Activated gamma-delta T cell treated with Interleukin-2 at 50 U/mL for 16 hours (primary cell): ENCODE measurements at regions not wholly inside any gene's neighbourhood (a gene's known extent, or its start where the extent isn't known, plus 50 kb on each side); places are given as distances from the start of the nearest gene placed in this dataset.

Source experiments
- DNase-seq: peaks from one replicate; pipeline ENCODE4 v3.0.0-alpha.2; 2020

DNA sequence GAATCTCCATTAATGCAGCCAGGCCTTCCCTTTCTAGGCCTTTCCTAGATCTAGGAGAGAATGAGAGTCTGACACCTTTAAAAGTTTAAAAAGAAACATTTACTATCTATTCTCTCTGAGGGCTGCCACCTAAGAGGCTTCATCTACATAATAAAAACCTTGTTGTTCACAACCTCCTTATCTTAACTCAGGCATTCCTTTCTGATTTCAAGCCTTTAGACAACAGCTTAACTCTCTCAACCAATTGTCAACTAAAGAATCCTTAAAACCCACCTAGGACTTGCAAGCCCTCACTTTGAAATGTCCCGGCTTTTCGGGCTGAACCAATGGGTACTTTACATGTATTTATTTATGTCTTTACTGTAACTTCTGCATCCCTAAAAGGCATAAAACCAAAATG is 64.3 kb upstream of the RET start:
- no peak for DNase-seq

DNA sequence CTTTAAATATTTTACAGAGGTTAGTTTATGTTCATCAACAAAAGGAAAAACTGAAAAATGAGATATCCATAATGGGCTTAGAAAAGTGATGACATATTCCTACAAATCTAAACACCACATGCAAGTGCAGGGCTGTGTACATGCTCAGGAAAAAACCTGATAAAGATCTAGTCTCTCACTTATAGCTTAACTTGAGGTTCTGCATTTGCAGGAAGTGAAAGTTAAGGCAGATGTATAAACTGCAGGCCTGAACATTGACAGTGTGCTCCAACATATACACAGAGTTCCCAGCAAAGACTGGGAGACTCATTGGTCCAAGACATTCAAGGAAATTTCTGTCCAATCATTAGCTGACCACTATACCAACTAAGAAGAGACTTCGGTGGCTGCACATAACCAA is 63.8 kb upstream of the RET start:
- DNase-seq = no peak

DNA sequence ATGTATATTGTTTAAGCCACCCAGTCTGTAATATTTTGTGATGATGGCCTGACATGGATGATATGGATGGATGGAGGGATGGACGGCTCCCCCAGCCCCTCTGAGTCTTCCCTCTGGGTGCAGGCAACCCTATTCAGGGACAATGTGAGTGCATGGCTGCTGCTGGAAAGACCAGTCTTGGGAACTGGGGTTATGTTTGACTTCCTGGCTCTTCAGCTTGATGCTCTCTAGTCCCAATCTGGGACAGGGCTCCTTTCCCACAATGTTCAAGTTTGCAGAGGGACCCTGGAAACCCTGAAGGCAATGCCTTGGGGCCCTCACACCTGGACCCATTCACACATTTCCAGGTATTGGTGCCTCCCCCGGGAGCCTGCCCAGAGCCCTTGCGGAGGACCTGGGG is 52.3 kb upstream of the RET start:
- no peak for DNase-seq

DNA sequence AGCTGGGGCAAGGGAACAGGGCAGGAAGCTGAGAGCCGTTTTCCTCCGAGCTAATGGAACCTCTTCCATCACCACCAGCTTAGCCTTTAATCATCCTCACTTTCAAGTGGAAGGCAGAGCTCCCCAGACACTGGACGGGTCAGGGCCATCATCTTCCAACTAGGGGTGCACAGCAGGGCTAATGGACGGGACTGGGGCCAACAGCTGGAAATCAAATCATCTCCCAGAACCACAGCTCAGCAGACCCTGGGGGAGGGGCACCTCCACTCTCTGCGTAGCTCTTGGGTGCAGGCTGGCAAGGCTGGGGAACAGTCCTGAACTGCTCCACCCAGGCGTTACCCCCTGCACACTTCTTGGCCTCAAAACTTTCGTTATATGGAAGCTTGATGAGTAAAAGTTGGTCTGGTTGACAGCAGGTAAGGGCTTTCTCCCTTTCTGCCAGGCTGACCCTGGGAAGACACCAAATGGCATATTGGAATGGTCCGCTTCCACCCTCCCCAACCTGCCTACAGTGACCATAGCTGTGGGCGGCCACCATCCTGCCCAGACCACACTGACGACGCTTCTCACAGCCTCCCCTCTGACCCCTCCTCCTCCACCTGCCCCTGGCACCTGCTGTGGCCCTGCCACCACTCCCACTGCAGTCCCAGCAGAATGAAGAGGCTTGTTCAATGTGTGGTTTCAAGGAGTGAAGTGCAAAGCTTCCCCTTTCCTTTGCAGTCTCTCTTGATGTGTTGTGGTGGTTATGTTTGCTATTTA is 51.7 kb upstream of the RET start:
- DNase-seq = no peak

DNA sequence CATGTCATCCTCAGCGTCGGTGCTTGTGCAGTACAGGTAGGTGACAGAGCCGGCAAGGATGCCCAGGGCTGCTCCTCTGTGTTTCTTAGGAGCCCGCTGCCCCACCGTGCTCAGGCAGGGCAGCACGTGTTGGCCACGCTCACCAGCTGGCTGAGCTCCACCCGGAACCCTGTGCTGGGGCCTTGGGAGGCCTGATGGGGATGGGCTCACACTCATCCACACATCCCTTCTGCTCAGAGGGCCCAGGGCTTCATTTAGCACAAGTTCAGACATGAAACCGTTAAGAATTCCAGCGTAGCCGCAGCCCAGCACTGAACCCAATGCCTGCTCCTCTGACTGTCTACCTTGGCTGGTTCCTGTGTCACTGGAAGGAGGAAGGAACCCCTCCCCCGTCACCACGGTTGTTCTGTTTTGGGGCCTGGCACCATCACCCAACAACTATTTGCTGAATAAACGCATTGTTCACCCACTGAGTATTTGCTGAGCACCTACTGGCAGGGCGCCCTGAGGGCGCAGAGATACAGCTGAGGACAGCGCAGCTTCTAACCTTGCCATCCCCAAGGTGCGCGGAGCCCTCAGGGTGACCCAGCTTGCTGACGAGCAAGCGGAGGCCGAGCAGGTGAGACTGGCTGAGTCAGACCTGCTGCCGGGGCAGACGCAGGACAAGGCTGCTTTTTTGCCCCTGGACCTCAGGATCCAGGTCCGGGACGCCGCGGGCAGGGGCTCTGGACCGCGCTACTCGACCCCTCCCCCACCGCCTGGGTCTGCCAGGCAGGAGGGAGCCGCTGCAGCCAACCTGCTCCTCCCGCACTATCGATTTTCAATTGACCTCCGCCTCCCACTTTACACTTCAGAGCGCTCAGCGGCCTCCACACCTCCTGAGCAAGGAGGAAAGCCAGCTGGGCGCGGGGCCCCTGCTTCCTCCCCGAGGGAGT is 50.6 kb upstream of the RET start:
- DNase-seq = no peak
